GM10248 (cell line): ENCODE measurements at regions not wholly inside any gene's neighbourhood (a gene's known extent, or its start where the extent isn't known, plus 50 kb on each side); places are given as distances from the start of the nearest gene placed in this dataset.

Experiments
- CTCF ChIA-PET: fragments of 300-600 bp; sonication (Branson Sonifier 250); formaldehyde crosslinking; extraction: SDS; loops from one replicate; lab custom pipeline; 2021; ENCODE audit warnings: antibody characterized with exemption; lab: Yijun Ruan, JAX
- POLR2A ChIA-PET: fragments of 350-650 bp; sonication (Branson Sonifier 250); formaldehyde crosslinking; extraction: SDS; loops from one replicate; lab custom pipeline; 2020; ENCODE audit warnings: antibody characterized with exemption; lab: Yijun Ruan, JAX
- DNase-seq: peaks from one replicate; pipeline ENCODE4 v3.0.0; 2012; ENCODE audit errors: extremely low spot score
- TF ChIP-seq, protein P1 (sequence below): IDR thresholded peaks from 2 replicates; pipeline ENCODE4 v1.5.1; 2012; ENCODE audit warnings: mild to moderate bottlenecking, low read depth; ENCODE audit errors: extremely low read depth, missing control alignments, control extremely low read depth

DNA sequence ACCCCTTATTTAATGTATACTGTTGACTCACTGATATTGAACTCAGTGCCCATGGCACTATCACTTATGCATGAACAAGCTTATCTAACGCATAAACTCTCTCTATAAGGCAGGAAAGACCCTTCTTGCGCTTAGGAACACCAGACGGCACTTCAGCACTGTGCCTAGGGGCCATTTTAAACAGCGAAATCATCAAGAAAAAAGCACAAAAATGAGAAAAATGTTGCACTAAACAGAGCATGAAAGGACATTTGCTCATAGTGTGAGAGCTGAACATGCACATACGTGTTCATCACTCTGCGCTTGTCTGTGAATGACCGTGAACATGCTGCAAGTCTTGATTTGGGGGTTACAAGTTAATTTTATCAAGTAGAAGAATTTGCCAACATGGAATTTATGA, 109.6 kb downstream of the WDR11 start:
- DNase-seq = no peak
- TF ChIP-seq, protein P1, sequence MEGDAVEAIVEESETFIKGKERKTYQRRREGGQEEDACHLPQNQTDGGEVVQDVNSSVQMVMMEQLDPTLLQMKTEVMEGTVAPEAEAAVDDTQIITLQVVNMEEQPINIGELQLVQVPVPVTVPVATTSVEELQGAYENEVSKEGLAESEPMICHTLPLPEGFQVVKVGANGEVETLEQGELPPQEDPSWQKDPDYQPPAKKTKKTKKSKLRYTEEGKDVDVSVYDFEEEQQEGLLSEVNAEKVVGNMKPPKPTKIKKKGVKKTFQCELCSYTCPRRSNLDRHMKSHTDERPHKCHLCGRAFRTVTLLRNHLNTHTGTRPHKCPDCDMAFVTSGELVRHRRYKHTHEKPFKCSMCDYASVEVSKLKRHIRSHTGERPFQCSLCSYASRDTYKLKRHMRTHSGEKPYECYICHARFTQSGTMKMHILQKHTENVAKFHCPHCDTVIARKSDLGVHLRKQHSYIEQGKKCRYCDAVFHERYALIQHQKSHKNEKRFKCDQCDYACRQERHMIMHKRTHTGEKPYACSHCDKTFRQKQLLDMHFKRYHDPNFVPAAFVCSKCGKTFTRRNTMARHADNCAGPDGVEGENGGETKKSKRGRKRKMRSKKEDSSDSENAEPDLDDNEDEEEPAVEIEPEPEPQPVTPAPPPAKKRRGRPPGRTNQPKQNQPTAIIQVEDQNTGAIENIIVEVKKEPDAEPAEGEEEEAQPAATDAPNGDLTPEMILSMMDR = no peak
- POLR2A ChIA-PET = no interaction called here
- CTCF ChIA-PET = interaction anchor here (1.5 kb wide), 1 partner anchor 17 kb away, joined by 4 read pairs; no protein-coding TSS in a partner anchor

DNA sequence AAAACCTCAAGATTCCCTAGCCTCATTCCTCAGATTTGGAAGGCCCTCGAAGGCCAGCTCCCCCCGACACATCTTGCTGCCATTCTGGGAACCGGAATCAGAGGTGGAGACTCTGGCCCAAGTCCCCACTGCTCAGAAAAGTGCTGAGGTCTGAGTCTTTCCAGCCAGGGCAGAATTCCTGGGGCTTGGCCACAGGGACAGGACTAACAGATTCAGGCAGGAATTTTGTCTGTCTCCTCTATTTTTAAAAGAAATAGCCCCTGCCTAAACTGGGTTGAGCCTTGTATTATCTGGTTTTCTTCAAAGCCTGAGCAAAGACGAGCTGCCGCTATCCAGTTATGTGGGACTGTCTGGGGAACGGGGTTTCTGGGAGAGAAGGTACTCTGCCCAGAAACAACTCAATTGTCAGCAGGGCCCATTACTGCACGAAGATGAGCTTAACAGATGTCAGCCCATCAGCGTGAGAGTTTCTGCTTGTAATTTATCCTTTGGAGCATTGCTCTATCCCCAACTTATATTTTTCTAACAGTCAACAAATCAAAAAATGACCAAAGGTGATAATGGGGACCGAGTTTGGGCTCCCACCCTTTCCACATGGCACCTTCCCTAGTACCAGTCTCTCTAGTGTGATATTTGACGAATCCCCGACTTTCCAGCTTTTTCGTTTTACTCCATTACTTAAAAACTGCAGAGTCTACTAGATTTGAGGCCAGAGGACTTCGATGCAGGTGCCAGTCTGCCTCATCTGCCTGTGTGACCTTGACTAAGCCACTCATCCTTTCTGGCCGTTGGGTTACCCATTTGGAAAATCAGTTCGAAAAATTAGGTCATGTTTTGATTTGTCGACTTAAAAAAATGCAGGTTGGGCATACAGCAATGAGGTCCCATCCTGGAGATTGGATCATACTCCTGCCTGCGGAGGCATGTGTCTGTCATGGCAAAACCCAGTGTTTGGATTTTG, 110.9 kb downstream of the WDR11 start:
- TF ChIP-seq, protein P1 = no peak
- ChIA-PET POLR2A (no interaction called here), CTCF (interaction anchor here (1.5 kb wide), 1 partner anchor 19 kb away, joined by 4 read pairs; no protein-coding TSS in a partner anchor)
- no peak for DNase-seq

DNA sequence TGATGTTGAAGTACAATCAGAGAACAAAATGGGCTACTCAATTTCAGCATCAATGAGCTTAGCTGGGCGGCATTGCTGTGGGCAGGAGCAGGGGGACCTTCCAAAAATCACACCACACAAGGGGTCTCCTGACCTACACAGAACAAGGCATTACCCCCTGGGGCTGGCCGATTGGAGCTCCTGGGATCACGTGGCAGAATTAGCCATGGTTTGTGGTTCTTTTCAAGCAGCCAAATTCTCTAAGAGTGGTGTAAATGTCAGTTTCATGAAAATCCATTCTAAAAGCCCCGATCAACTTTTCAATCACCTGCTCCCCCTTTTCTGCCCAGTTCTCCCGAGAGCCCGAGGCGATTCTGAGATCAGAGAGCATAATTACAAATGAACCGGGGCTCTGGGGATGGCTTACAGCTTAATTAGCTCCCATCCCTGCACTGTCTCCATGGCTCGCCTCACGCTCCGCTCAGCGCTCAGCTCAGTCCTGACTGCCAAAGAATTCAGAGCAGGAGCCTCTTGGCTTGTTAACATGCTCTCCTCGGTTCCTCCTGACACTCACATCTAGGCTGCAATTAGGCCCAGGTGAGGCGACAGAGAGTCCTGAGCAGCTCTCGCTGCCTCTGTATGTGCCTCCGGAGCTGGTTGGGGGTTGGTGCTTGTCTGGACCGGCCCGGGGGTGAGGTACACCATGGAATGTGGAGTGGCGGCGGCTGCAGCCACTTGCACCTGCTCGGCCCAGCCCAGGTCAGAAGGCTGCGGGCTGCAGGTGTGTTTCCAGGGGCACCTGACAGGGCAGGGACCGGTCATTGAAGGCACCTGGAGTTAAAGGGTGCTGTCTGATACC, 111.8 kb downstream of the WDR11 start:
- POLR2A ChIA-PET = no interaction called here
- no peak for DNase-seq
- CTCF ChIA-PET = no interaction called here
- TF ChIP-seq, protein P1 = no peak

DNA sequence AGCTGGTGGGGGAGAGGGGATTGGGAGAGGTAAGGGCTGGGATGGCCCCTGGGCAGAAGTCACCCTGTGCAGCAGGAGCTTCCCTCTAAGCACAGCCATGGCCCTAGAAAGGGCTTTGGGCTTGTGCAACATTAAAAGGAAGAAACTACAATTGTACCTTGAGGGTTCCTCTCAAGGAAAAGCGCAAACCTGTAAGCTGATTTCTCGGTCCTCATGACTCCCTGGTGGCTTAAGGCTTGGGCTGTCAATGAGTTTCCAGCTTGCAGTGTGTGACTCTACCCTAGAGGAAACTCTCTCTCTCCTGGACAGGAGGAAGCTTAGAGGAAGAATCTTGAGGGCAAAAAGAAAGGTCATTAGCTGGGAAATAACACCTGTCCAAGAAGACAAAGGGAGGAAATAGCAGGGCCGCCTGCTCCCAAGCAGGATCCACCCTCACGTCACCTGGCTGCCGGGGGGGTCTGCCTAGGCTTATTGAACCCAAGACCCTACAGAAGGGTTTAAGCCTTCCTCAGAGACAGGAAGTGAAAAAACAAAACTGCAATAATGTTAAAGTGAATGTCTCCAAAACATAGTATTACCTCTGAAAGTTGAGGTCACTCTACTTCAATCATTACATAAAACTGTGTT, 112.5 kb downstream of the WDR11 start:
- ChIA-PET CTCF (interaction anchor here (1.5 kb wide), 1 partner anchor 15 kb away, joined by 6 read pairs; no protein-coding TSS in a partner anchor), POLR2A (no interaction called here)
- no peak for DNase-seq
- TF ChIP-seq, protein P1 = no peak

DNA sequence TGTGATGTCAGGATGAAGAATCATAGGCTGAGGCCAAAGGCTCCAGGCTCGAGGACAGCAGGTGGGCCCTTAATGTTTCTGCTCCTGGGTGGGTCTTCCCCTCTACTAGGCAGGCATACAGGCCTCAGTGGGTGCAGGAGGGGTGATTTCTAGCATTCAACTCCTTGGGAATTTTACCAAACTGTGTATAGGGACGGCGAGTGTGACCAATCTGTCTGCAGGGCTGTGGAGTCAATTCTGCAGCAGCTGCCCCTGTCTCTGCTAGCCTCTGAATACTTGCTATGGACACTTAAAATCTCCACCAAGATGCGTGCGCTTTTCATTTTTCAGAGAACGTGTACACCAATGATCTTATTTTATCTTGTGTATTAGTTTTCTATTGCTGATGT, 115.5 kb downstream of the WDR11 start:
- CTCF ChIA-PET = interaction anchor here (1.4 kb wide), 1 partner anchor 15 kb away, joined by 3 read pairs; no protein-coding TSS in a partner anchor
- TF ChIP-seq, protein P1 = no peak
- no peak for DNase-seq
- POLR2A ChIA-PET = no interaction called here

DNA sequence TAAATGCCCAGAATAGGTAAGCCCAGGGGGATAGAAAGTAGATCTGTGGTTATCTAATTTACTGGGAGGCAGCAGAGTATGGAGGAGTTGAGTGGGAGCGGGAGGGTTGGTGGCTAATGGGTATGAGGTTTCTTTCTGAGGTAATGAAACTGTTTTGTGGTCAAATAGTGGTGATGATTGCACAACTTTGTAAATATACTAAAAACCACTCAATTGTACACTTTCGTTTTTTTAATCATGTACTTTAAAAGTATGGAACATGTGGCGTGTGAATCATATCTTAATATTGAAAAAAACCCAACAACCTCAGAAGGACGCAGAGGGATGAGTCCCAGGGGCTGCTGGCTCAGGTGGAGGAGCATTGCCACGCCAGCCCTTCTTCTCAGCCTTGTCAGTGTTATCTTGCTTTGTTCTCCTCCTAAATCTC, 118.1 kb downstream of the WDR11 start:
- TF ChIP-seq, protein P1 = no peak
- ChIA-PET POLR2A (no interaction called here), CTCF (no interaction called here)
- DNase-seq = no peak
